Ishikawa (cell line): ENCODE measurements at regions not wholly inside any gene's neighbourhood (a gene's known extent, or its start where the extent isn't known, plus 50 kb on each side); places are given as distances from the start of the nearest gene placed in this dataset.

ENCODE experiments used
- CEBPB ChIP-seq: IDR thresholded peaks from 2 replicates; pipeline ENCODE4 v1.6.1; 2012
- CREB1 ChIP-seq: IDR thresholded peaks from 2 replicates; pipeline ENCODE4 v1.6.1; 2012; ENCODE audit warnings: low read depth
- EGR1 ChIP-seq: IDR thresholded peaks from 2 replicates; pipeline ENCODE4 v1.6.1; 2012
- EP300 ChIP-seq: IDR thresholded peaks from 2 replicates; pipeline ENCODE4 v1.6.1; 2012; ENCODE audit warnings: borderline replicate concordance
- FOXM1 ChIP-seq: IDR thresholded peaks from 2 replicates; pipeline ENCODE4 v1.6.1; 2012; ENCODE audit warnings: low read depth, borderline replicate concordance
- NFIC ChIP-seq: IDR thresholded peaks from 2 replicates; pipeline ENCODE4 v1.6.1; 2012
- RAD21 ChIP-seq: IDR thresholded peaks from 2 replicates; pipeline ENCODE4 v1.6.1; 2012; ENCODE audit warnings: low read depth
- TAF1 ChIP-seq: IDR thresholded peaks from 2 replicates; pipeline ENCODE4 v1.6.1; 2012; ENCODE audit warnings: low read depth, mild to moderate bottlenecking
- TCF12 ChIP-seq: IDR thresholded peaks from 2 replicates; pipeline ENCODE4 v1.6.1; 2012; ENCODE audit warnings: low read depth
- TEAD4 ChIP-seq: IDR thresholded peaks from 2 replicates; pipeline ENCODE4 v1.6.1; 2012
- YY1 ChIP-seq: IDR thresholded peaks from 2 replicates; pipeline ENCODE4 v1.6.1; 2012; ENCODE audit warnings: low read depth
- ZBTB7A ChIP-seq: IDR thresholded peaks from 2 replicates; pipeline ENCODE4 v1.6.1; 2012; ENCODE audit warnings: low read depth
- TF ChIP-seq, protein P1 (sequence below): IDR thresholded peaks from 2 replicates; pipeline ENCODE4 v1.6.1; 2012
- TF ChIP-seq, protein P2 (sequence below): IDR thresholded peaks from 2 replicates; pipeline ENCODE4 v1.6.1; 2012
- TF ChIP-seq, protein P3 (sequence below): IDR thresholded peaks from 2 replicates; pipeline ENCODE4 v1.6.1; 2012; ENCODE audit warnings: low read depth, mild to moderate bottlenecking

DNA sequence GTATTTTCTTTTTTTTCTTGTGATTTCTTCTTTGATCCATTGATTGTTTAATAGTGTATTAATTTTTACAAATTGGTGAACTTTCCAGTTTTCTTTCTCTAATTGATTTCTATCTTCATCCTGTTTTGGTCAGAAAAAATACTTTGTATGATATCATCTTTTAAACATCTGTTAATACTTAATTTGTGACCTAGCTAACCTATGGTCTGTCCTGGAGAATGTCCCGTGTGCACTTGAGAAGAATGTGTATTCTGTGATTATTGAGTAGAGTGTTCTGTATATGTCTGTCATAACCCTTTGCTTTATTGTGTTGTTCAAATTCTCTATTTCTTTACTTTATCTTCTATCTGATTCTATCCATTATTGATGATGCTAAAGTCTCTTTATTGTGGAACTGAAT lies 65.8 kb upstream of the ZEB1 start:
- TF ChIP-seq EGR1 (no peak), TCF12 (no peak), NFIC (no peak), RAD21 (no peak), CREB1 (no peak), EP300 (no peak), ZBTB7A (no peak), FOXM1 (no peak), YY1 (no peak), CEBPB (no peak), TAF1 (no peak), TEAD4 (no peak)
- TF ChIP-seq, protein P1, sequence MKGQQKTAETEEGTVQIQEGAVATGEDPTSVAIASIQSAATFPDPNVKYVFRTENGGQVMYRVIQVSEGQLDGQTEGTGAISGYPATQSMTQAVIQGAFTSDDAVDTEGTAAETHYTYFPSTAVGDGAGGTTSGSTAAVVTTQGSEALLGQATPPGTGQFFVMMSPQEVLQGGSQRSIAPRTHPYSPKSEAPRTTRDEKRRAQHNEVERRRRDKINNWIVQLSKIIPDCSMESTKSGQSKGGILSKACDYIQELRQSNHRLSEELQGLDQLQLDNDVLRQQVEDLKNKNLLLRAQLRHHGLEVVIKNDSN = no peak
- TF ChIP-seq, protein P2, sequence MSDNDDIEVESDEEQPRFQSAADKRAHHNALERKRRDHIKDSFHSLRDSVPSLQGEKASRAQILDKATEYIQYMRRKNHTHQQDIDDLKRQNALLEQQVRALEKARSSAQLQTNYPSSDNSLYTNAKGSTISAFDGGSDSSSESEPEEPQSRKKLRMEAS = no peak
- TF ChIP-seq, protein P3, sequence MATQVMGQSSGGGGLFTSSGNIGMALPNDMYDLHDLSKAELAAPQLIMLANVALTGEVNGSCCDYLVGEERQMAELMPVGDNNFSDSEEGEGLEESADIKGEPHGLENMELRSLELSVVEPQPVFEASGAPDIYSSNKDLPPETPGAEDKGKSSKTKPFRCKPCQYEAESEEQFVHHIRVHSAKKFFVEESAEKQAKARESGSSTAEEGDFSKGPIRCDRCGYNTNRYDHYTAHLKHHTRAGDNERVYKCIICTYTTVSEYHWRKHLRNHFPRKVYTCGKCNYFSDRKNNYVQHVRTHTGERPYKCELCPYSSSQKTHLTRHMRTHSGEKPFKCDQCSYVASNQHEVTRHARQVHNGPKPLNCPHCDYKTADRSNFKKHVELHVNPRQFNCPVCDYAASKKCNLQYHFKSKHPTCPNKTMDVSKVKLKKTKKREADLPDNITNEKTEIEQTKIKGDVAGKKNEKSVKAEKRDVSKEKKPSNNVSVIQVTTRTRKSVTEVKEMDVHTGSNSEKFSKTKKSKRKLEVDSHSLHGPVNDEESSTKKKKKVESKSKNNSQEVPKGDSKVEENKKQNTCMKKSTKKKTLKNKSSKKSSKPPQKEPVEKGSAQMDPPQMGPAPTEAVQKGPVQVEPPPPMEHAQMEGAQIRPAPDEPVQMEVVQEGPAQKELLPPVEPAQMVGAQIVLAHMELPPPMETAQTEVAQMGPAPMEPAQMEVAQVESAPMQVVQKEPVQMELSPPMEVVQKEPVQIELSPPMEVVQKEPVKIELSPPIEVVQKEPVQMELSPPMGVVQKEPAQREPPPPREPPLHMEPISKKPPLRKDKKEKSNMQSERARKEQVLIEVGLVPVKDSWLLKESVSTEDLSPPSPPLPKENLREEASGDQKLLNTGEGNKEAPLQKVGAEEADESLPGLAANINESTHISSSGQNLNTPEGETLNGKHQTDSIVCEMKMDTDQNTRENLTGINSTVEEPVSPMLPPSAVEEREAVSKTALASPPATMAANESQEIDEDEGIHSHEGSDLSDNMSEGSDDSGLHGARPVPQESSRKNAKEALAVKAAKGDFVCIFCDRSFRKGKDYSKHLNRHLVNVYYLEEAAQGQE = no peak

DNA sequence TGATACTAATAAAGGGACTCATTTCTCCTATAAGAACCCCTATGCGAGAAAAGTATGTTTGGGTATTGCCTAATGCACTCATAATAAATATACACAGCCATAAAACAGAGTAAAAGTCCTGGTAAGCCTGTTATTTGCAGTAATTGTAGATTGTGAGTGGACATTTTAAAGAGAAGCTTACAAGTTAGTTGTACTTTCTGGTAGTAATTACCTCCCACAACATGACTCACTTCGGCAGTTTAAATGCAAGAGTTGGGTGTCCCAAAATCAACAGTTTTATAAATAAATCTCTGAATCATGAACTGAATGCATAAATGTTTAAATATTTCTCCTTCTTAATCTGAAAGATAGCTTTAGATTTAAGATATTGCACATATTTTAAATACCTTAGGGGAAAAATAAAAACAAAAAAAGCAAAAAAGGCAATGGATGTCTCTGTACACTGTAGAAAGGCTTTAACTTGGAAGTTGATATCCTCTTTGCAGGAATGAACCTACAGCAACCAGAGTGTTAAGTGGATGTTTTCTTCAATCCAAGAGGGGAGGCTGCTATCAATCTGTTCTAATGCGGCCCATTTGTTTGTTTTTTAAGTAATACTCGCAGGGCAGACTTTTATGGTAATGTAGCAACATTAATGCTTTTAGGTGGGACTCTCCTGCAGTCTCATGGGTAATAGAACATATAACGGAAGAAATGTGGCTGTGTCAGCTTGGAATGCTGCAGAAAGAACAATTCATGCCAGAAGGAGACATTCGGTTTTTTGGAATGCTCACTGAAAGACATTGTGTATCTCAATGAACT lies 57.3 kb upstream of the ZEB1 start:
- no peak for TF ChIP-seq EP300
- TF ChIP-seq, protein P3 = no peak
- no peak for TF ChIP-seq YY1
- TF ChIP-seq TAF1 = no peak
- no peak for TF ChIP-seq ZBTB7A
- no peak for TF ChIP-seq CEBPB
- TF ChIP-seq NFIC = no peak
- TF ChIP-seq, protein P2 = no peak
- no peak for TF ChIP-seq EGR1
- TF ChIP-seq, protein P1 = no peak
- no peak for TF ChIP-seq TEAD4
- no peak for TF ChIP-seq RAD21
- TF ChIP-seq FOXM1 = no peak

DNA sequence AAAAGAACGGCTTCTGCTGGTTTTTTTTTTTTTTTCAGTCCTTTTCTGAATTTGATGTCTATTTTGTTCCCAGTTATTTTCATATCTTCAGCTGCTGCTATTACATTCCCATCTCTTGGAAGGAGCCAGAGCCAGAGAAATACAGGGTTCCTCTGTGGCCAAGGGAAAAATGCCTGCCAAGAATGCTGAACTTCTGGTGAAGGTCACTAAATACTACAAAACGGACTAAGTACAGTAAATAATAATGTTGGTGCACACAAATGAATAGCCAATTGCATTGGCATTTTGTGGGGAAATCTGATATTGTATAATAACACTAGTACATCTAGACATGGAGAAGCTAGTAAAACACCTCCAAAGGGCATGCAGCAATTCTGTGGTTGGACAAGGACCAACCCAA lies 56.3 kb upstream of the ZEB1 start:
- TF ChIP-seq TCF12 = no peak
- TF ChIP-seq CREB1 = no peak
- no peak for TF ChIP-seq EP300
- no peak for TF ChIP-seq TAF1
- TF ChIP-seq, protein P1 = no peak
- no peak for TF ChIP-seq NFIC
- TF ChIP-seq, protein P3 = no peak
- TF ChIP-seq RAD21 = no peak
- no peak for TF ChIP-seq ZBTB7A
- no peak for TF ChIP-seq FOXM1
- TF ChIP-seq CEBPB = no peak
- TF ChIP-seq EGR1 = no peak
- TF ChIP-seq, protein P2 = no peak
- TF ChIP-seq YY1 = no peak
- TF ChIP-seq TEAD4 = no peak

DNA sequence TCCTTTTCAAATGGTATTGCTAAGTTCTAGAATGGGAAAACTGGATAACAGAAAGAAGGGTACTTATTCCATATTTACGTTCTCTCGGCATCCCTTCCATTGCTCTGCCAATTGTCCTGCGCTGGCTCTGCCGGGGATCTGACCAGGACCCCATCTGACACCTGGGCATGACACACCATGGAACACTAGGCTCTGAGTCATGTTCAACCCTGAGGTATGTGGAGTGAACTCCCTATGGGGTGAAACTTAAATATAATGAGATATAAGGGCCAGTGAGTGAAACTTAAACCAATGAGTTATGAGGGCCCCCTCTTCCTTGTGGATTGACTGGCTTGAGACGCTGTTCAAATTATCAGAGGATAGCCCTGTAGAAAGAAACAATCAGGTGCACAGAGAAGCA lies 55.1 kb upstream of the ZEB1 start:
- TF ChIP-seq NFIC (no peak), FOXM1 (no peak), YY1 (no peak), ZBTB7A (no peak)
